ENCODE measurements at regions not wholly inside any gene's neighbourhood (a gene's known extent, or its start where the extent isn't known, plus 50 kb on each side); places are given as distances from the start of the nearest gene placed in this dataset.
"Not testable (repeated sequence)": the region's sequence is repeated elsewhere in the genome, so short reads cannot be mapped to it uniquely, and the experiment has no call there.

GRCh38 chr16:16577062-16577461, 198.1 kb downstream of the NPIPA7 start:
- H3K4me2 ChIP-seq (ENCODE audit: low read length); H3K9me3 ChIP-seq (ENCODE audit: low read length); H3F3A ChIP-seq (ENCODE audit: low read length, unreplicated experiment); CTCF ChIA-PET; H3K9me2 ChIP-seq (replicated peaks; ENCODE audit: low read length); POLR2A ChIA-PET (ENCODE audit: unreplicated experiment); H3K27ac ChIP-seq (ENCODE audit: low read length); DNase-seq; ATAC-seq; H3K27me3 ChIP-seq (ENCODE audit: low read length); BruUV-seq (replicated peaks); H3K4me3 ChIP-seq (ENCODE audit: low read length); H3K9ac ChIP-seq (ENCODE audit: low read length); H4K20me1 ChIP-seq (ENCODE audit: low read length); H3K4me1 ChIP-seq (ENCODE audit: insufficient read depth, low read length); H3K36me3 ChIP-seq (ENCODE audit: low read depth, low read length); H2AFZ ChIP-seq (ENCODE audit: low read length); H3K79me2 ChIP-seq (ENCODE audit: low read length); intact Hi-C loops (cut with micrococcal nuclease): not testable (repeated sequence)

GRCh38 chr16:16578701-16579100, 199.8 kb downstream of the NPIPA7 start:
- H3K36me3 ChIP-seq (ENCODE audit: low read depth, low read length) = no peaks in the 10 kb centered on the region
- no peaks in the 10 kb centered on the region for H3K27me3 ChIP-seq (ENCODE audit: low read length)
- no peaks in the 10 kb centered on the region for H3K4me1 ChIP-seq (ENCODE audit: insufficient read depth, low read length)
- H3F3A ChIP-seq (ENCODE audit: low read length, unreplicated experiment) = no peaks in the 10 kb centered on the region
- ChIA-PET POLR2A (ENCODE audit: unreplicated experiment) (no interaction called here), CTCF (no interaction called here)
- H3K4me3 ChIP-seq (ENCODE audit: low read length) = no peak overlapping the region
- H3K4me2 ChIP-seq (ENCODE audit: low read length) = no peak overlapping the region
- no peaks in the 10 kb centered on the region for H3K79me2 ChIP-seq (ENCODE audit: low read length)
- H3K27ac ChIP-seq (ENCODE audit: low read length) = no peak overlapping the region
- TF ChIP-seq EZH2 (IDR thresholded peaks at IDR 0.05; ENCODE audit: low read length, unreplicated experiment) (no peak), EZH2phosphoT487 (IDR thresholded peaks at IDR 0.05; ENCODE audit: borderline replicate concordance, low read length) (no peak), CTCF (conservative IDR thresholded peaks at IDR 0.05; ENCODE audit: low read depth, low read length) (no peak)
- no peaks in the 10 kb centered on the region for H3K9me3 ChIP-seq (ENCODE audit: low read length)
- intact Hi-C loops (cut with micrococcal nuclease) = no loop called here
- DNase-seq (no peak), ATAC-seq (no peak)
- no TSS peak for BruUV-seq (replicated peaks)
- H3K9me2 ChIP-seq (replicated peaks; ENCODE audit: low read length) = no peaks in the 10 kb centered on the region
- H2AFZ ChIP-seq (ENCODE audit: low read length) = no peak overlapping the region
- H4K20me1 ChIP-seq (ENCODE audit: low read length) = no peaks in the 10 kb centered on the region
- H3K9ac ChIP-seq (ENCODE audit: low read length) = no peak overlapping the region

GRCh38 chr16:16582916-16583315, 204.0 kb downstream of the NPIPA7 start:
- H4K20me1 ChIP-seq (ENCODE audit: low read length); H3F3A ChIP-seq (ENCODE audit: low read length, unreplicated experiment); H3K4me2 ChIP-seq (ENCODE audit: low read length); POLR2A ChIA-PET (ENCODE audit: unreplicated experiment); H3K9me2 ChIP-seq (replicated peaks; ENCODE audit: low read length); intact Hi-C loops (cut with micrococcal nuclease); H2AFZ ChIP-seq (ENCODE audit: low read length); DNase-seq; H3K36me3 ChIP-seq (ENCODE audit: low read depth, low read length); H3K79me2 ChIP-seq (ENCODE audit: low read length); ATAC-seq; CTCF ChIA-PET; BruUV-seq (replicated peaks); H3K4me3 ChIP-seq (ENCODE audit: low read length); H3K9ac ChIP-seq (ENCODE audit: low read length); H3K27me3 ChIP-seq (ENCODE audit: low read length); H3K27ac ChIP-seq (ENCODE audit: low read length); H3K9me3 ChIP-seq (ENCODE audit: low read length); H3K4me1 ChIP-seq (ENCODE audit: insufficient read depth, low read length): not testable (repeated sequence)

GRCh38 chr16:16586073-16586651, 207.2 kb downstream of the NPIPA7 start:
- H3K9me3 ChIP-seq (ENCODE audit: low read length); H3K4me2 ChIP-seq (ENCODE audit: low read length); H4K20me1 ChIP-seq (ENCODE audit: low read length); DNase-seq; BruUV-seq (replicated peaks); POLR2A ChIA-PET (ENCODE audit: unreplicated experiment); H3K27ac ChIP-seq (ENCODE audit: low read length); H3F3A ChIP-seq (ENCODE audit: low read length, unreplicated experiment); H3K27me3 ChIP-seq (ENCODE audit: low read length); intact Hi-C loops (cut with micrococcal nuclease); H3K9ac ChIP-seq (ENCODE audit: low read length); ATAC-seq; H3K79me2 ChIP-seq (ENCODE audit: low read length); H3K4me3 ChIP-seq (ENCODE audit: low read length); H3K4me1 ChIP-seq (ENCODE audit: insufficient read depth, low read length); CTCF ChIA-PET; H3K9me2 ChIP-seq (replicated peaks; ENCODE audit: low read length); H2AFZ ChIP-seq (ENCODE audit: low read length); H3K36me3 ChIP-seq (ENCODE audit: low read depth, low read length): not testable (repeated sequence)

GRCh38 chr16:16586969-16587368, 208.0 kb downstream of the NPIPA7 start:
- BruUV-seq (replicated peaks); H2AFZ ChIP-seq (ENCODE audit: low read length); H3K27ac ChIP-seq (ENCODE audit: low read length); H3K27me3 ChIP-seq (ENCODE audit: low read length); H3K9ac ChIP-seq (ENCODE audit: low read length); H4K20me1 ChIP-seq (ENCODE audit: low read length); H3K9me3 ChIP-seq (ENCODE audit: low read length); H3K4me1 ChIP-seq (ENCODE audit: insufficient read depth, low read length); H3K36me3 ChIP-seq (ENCODE audit: low read depth, low read length); H3K79me2 ChIP-seq (ENCODE audit: low read length); H3K4me2 ChIP-seq (ENCODE audit: low read length); POLR2A ChIA-PET (ENCODE audit: unreplicated experiment); H3F3A ChIP-seq (ENCODE audit: low read length, unreplicated experiment); H3K9me2 ChIP-seq (replicated peaks; ENCODE audit: low read length); intact Hi-C loops (cut with micrococcal nuclease); DNase-seq; H3K4me3 ChIP-seq (ENCODE audit: low read length); CTCF ChIA-PET; ATAC-seq: not testable (repeated sequence)

- H3K9me2 ChIP-seq (replicated peaks; ENCODE audit: low read length); H3K4me2 ChIP-seq (ENCODE audit: low read length); H3K79me2 ChIP-seq (ENCODE audit: low read length); H3K4me3 ChIP-seq (ENCODE audit: low read length); BruUV-seq (replicated peaks); intact Hi-C loops (cut with micrococcal nuclease); H3K27me3 ChIP-seq (ENCODE audit: low read length); H3K27ac ChIP-seq (ENCODE audit: low read length); ATAC-seq; H3K9ac ChIP-seq (ENCODE audit: low read length); CTCF ChIA-PET; H3K4me1 ChIP-seq (ENCODE audit: insufficient read depth, low read length); H3K36me3 ChIP-seq (ENCODE audit: low read depth, low read length); DNase-seq; H3K9me3 ChIP-seq (ENCODE audit: low read length); H3F3A ChIP-seq (ENCODE audit: low read length, unreplicated experiment); H4K20me1 ChIP-seq (ENCODE audit: low read length); POLR2A ChIA-PET (ENCODE audit: unreplicated experiment); H2AFZ ChIP-seq (ENCODE audit: low read length): not testable (repeated sequence)
Observed at GRCh38 chr16:16588436-16588835, 209.5 kb downstream of the NPIPA7 start.
